WTC11 (cell line): ENCODE measurements at regions not wholly inside any gene's neighbourhood (a gene's known extent, or its start where the extent isn't known, plus 50 kb on each side); places are given as distances from the start of the nearest gene placed in this dataset.

Experiments used
- ATAC-seq: fragments of 200-7000 bp; cut with Tn5 transposase; 2 replicates; pipeline ENCODE4 v1.10.0; 2021; ENCODE audit warnings: mild to moderate bottlenecking, moderate library complexity
- CTCF ChIA-PET: fragments of 300-600 bp; sonication (Branson Sonifier 250); formaldehyde crosslinking; loops from one replicate; lab custom pipeline; 2021; ENCODE audit warnings: antibody characterized with exemption; lab: Charles Lee
- POLR2A ChIA-PET: fragments of 350-600 bp; sonication (Branson Sonifier 250); formaldehyde crosslinking; loops from one replicate; lab custom pipeline; 2021; ENCODE audit warnings: antibody characterized with exemption; lab: Charles Lee
- DNase-seq: peaks from one replicate; pipeline ENCODE4 v3.0.0; 2021; ENCODE audit warnings: low spot score
- H3K27ac Mint-ChIP-seq: 2 replicates; pipeline ENCODE4 v1.8.0; 2021; ENCODE audit warnings: mixed read lengths
- H3K27me3 Mint-ChIP-seq: 2 replicates; pipeline ENCODE4 v1.8.0; 2021; ENCODE audit warnings: low read depth, mild to moderate bottlenecking, moderate library complexity, mixed read lengths
- H3K36me3 Mint-ChIP-seq: 2 replicates; pipeline ENCODE4 v1.8.0; 2021; ENCODE audit warnings: mixed read lengths
- H3K4me1 Mint-ChIP-seq: 2 replicates; pipeline ENCODE4 v1.8.0; 2022; ENCODE audit warnings: mixed read lengths
- H3K4me3 Mint-ChIP-seq: 2 replicates; pipeline ENCODE4 v1.8.0; 2021; ENCODE audit warnings: mild to moderate bottlenecking, moderate library complexity, mixed read lengths
- H3K9me3 Mint-ChIP-seq: 2 replicates; pipeline ENCODE4 v1.8.0; 2021; ENCODE audit warnings: mixed read lengths
- ATF1 ChIP-seq: sonication (generic); formaldehyde crosslinking; IDR thresholded peaks from 2 replicates; pipeline ENCODE4 v1.8.1; 2023; ENCODE audit warnings: mild to moderate bottlenecking, moderate library complexity, missing genetic modification reagents
- CREB1 ChIP-seq: sonication (generic); formaldehyde crosslinking; IDR thresholded peaks from 2 replicates; pipeline ENCODE4 v1.8.0; 2023; ENCODE audit warnings: mild to moderate bottlenecking, missing genetic modification reagents
- ELF4 ChIP-seq: sonication (generic); formaldehyde crosslinking; IDR thresholded peaks from 2 replicates; pipeline ENCODE4 v1.8.1; 2022; ENCODE audit warnings: low read depth, mild to moderate bottlenecking, moderate library complexity, missing genetic modification reagents
- FOXJ3 ChIP-seq: sonication (generic); formaldehyde crosslinking; IDR thresholded peaks from 2 replicates; pipeline ENCODE4 v1.9.0; 2021; ENCODE audit warnings: missing genetic modification reagents, mild to moderate bottlenecking, borderline replicate concordance
- GRHL2 ChIP-seq: fragments of 250-450 bp; sonication (Bioruptor Pico); IDR thresholded peaks from 2 replicates; pipeline ENCODE4 v1.8.0; 2022; ENCODE audit warnings: mild to moderate bottlenecking, moderate library complexity; ENCODE audit not compliant: insufficient replicate concordance, severe bottlenecking
- IRF2 ChIP-seq: sonication (generic); formaldehyde crosslinking; IDR thresholded peaks from 2 replicates; pipeline ENCODE4 v1.8.0; 2022; ENCODE audit warnings: low read depth, missing genetic modification reagents, borderline replicate concordance
- NFE2L1 ChIP-seq: sonication (generic); formaldehyde crosslinking; IDR thresholded peaks from 2 replicates; pipeline ENCODE4 v1.8.1; 2023; ENCODE audit warnings: missing genetic modification reagents
- NR1H2 ChIP-seq: sonication (generic); formaldehyde crosslinking; IDR thresholded peaks from 2 replicates; pipeline ENCODE4 v1.9.0; 2021; ENCODE audit warnings: mild to moderate bottlenecking, moderate library complexity, missing genetic modification reagents
- SOX15 ChIP-seq: fragments of 250-450 bp; sonication (Bioruptor Pico); IDR thresholded peaks from 2 replicates; pipeline ENCODE4 v1.9.0; 2021; ENCODE audit warnings: mild to moderate bottlenecking
- ZNF121 ChIP-seq: sonication (generic); formaldehyde crosslinking; IDR thresholded peaks from 2 replicates; pipeline ENCODE4 v1.8.0; 2023; ENCODE audit warnings: missing genetic modification reagents
- ZNF396 ChIP-seq: fragments of 250-450 bp; sonication (Bioruptor Pico); IDR thresholded peaks from 2 replicates; pipeline ENCODE4 v1.8.0; 2021; ENCODE audit warnings: mild to moderate bottlenecking, moderate library complexity, borderline replicate concordance
- ZNF416 ChIP-seq: fragments of 250-450 bp; sonication (Bioruptor Pico); IDR thresholded peaks from 2 replicates; pipeline ENCODE4 v1.9.0; 2021; ENCODE audit warnings: mild to moderate bottlenecking, inconsistent platforms
- TF ChIP-seq, protein P1 (sequence below): sonication (generic); formaldehyde crosslinking; conservative IDR thresholded peaks from 2 replicates; pipeline ENCODE4 v1.8.1; 2023; ENCODE audit warnings: mild to moderate bottlenecking, low read depth, missing genetic modification reagents, moderate library complexity
- TF ChIP-seq, protein P2 (sequence below): fragments of 250-450 bp; sonication (Bioruptor Pico); IDR thresholded peaks from 2 replicates; pipeline ENCODE4 v1.9.0; 2021; ENCODE audit warnings: mild to moderate bottlenecking, borderline replicate concordance
- TF ChIP-seq, protein P3 (sequence below): sonication (generic); formaldehyde crosslinking; IDR thresholded peaks from 2 replicates; pipeline ENCODE4 v1.8.1; 2023; ENCODE audit warnings: mild to moderate bottlenecking, missing genetic modification reagents
- TF ChIP-seq, protein P4 (sequence below): sonication (generic); formaldehyde crosslinking; IDR thresholded peaks from 2 replicates; pipeline ENCODE4 v1.8.0; 2022; ENCODE audit warnings: missing genetic modification reagents
- TF ChIP-seq, protein P5 (sequence below): sonication (generic); formaldehyde crosslinking; IDR thresholded peaks from 2 replicates; pipeline ENCODE4 v1.8.0; 2022; ENCODE audit warnings: mild to moderate bottlenecking, missing genetic modification reagents
- TF ChIP-seq, protein P6 (sequence below): fragments of 250-450 bp; sonication (Bioruptor Pico); IDR thresholded peaks from 2 replicates; pipeline ENCODE4 v2.1.2; 2022; ENCODE audit warnings: mild to moderate bottlenecking, moderate library complexity

DNA sequence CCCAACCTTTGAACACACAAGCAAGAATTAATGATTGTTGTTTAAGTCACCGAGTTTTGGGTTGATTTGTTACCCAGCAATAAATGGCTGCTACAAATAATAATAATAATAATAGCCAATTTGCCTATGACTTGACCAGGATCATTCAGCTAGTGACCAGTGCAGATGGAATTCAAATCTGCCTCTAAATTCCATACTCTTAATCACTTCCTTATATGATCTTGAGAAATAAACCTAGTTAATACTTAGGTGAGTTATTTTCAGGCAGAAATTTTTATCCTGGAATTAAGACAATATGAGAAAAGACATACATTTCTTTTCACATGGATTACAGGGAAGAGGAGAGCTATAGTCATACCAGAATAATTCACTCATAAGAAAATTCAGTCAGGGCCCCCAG, 116.0 kb upstream of the GALNT15 start:
- peaks cover 4% of the 10 kb centered on the region; the same call in 1 of the 2 replicates for H3K27me3 Mint-ChIP-seq
- H3K4me3 Mint-ChIP-seq, result no peak overlapping the region
- H3K36me3 Mint-ChIP-seq, result no peaks in the 10 kb centered on the region
- H3K9me3 Mint-ChIP-seq, result no peaks in the 10 kb centered on the region; the same call in 1 of the 2 replicates
- TF ChIP-seq, protein P1, sequence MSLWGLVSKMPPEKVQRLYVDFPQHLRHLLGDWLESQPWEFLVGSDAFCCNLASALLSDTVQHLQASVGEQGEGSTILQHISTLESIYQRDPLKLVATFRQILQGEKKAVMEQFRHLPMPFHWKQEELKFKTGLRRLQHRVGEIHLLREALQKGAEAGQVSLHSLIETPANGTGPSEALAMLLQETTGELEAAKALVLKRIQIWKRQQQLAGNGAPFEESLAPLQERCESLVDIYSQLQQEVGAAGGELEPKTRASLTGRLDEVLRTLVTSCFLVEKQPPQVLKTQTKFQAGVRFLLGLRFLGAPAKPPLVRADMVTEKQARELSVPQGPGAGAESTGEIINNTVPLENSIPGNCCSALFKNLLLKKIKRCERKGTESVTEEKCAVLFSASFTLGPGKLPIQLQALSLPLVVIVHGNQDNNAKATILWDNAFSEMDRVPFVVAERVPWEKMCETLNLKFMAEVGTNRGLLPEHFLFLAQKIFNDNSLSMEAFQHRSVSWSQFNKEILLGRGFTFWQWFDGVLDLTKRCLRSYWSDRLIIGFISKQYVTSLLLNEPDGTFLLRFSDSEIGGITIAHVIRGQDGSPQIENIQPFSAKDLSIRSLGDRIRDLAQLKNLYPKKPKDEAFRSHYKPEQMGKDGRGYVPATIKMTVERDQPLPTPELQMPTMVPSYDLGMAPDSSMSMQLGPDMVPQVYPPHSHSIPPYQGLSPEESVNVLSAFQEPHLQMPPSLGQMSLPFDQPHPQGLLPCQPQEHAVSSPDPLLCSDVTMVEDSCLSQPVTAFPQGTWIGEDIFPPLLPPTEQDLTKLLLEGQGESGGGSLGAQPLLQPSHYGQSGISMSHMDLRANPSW, result no peak
- CTCF ChIA-PET, result interaction anchor here (1.1 kb wide), 1 partner anchor 120 kb away, joined by 3 read pairs; no protein-coding TSS in a partner anchor
- DNase-seq (no peak), ATAC-seq (no peak)
- no peak overlapping the region for H3K27ac Mint-ChIP-seq
- H3K4me1 Mint-ChIP-seq, result peaks cover 4% of the 10 kb centered on the region
- POLR2A ChIA-PET, result no interaction called here

DNA sequence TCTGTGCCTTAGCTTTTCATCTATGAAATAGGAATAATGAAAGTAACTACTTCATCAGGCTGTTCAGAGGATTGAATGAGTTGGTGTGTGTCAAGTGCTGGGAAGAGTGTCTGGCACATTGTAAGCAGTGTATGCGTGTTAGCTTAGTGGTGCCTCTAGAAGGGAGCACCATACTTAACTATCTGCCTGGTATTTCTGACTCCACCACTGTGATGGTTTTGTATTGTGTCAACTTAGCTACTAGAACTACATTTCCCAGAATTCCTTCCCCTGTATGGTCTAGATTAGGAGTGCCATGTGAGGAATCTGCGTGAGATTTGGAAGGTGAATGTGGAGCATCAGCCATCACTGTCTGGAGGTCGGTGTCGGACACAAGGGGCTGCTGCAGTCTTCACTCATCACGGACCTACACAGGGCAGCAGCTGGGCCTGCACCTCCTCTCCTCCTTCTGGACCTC, 115.4 kb upstream of the GALNT15 start:
- CTCF ChIA-PET, result interaction anchor here (0.7 kb wide), 1 partner anchor 10 kb away, joined by 3 read pairs; no protein-coding TSS in a partner anchor
- no peak for DNase-seq

DNA sequence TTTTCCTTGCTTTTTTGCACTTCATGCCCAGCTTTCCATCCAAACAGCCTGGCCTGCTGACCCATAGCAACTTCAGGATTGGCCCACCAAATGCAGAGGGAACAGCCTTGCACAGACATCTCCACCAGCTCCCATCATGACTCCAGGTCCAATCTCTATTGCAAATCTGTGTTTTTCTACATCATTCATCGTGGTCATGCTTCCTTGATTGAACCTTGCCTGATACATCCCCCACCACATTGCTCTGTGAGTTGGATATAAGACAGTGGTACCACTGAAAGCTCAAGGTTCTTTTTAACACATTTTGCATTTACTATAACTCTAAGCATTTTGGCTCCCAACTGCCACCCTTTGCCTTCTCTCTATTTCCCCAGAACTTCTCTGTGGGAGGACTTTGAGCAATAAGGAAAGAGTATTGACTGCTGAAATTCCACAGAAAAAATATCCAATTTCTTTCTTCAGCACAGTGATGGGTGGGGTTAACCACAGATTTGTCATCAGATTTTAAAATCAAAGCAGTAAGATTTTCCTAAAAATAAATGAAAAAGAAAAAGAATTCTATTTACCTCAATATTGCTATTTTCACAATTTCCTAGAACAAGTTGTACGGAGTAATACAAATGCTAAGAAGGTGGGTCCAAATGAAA, 114.6 kb upstream of the GALNT15 start:
- ATAC-seq, result no peak
- TF ChIP-seq ZNF396 (CRISPR knock-in tag) (no peak), IRF2 (CRISPR knock-in tag) (no peak), ELF4 (CRISPR knock-in tag) (no peak), ZNF416 (no peak), NR1H2 (CRISPR knock-in tag) (no peak), SOX15 (CRISPR knock-in tag) (no peak)
- TF ChIP-seq, protein P2, sequence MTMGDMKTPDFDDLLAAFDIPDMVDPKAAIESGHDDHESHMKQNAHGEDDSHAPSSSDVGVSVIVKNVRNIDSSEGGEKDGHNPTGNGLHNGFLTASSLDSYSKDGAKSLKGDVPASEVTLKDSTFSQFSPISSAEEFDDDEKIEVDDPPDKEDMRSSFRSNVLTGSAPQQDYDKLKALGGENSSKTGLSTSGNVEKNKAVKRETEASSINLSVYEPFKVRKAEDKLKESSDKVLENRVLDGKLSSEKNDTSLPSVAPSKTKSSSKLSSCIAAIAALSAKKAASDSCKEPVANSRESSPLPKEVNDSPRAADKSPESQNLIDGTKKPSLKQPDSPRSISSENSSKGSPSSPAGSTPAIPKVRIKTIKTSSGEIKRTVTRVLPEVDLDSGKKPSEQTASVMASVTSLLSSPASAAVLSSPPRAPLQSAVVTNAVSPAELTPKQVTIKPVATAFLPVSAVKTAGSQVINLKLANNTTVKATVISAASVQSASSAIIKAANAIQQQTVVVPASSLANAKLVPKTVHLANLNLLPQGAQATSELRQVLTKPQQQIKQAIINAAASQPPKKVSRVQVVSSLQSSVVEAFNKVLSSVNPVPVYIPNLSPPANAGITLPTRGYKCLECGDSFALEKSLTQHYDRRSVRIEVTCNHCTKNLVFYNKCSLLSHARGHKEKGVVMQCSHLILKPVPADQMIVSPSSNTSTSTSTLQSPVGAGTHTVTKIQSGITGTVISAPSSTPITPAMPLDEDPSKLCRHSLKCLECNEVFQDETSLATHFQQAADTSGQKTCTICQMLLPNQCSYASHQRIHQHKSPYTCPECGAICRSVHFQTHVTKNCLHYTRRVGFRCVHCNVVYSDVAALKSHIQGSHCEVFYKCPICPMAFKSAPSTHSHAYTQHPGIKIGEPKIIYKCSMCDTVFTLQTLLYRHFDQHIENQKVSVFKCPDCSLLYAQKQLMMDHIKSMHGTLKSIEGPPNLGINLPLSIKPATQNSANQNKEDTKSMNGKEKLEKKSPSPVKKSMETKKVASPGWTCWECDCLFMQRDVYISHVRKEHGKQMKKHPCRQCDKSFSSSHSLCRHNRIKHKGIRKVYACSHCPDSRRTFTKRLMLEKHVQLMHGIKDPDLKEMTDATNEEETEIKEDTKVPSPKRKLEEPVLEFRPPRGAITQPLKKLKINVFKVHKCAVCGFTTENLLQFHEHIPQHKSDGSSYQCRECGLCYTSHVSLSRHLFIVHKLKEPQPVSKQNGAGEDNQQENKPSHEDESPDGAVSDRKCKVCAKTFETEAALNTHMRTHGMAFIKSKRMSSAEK (CRISPR knock-in tag), result no peak
- TF ChIP-seq, protein P3, sequence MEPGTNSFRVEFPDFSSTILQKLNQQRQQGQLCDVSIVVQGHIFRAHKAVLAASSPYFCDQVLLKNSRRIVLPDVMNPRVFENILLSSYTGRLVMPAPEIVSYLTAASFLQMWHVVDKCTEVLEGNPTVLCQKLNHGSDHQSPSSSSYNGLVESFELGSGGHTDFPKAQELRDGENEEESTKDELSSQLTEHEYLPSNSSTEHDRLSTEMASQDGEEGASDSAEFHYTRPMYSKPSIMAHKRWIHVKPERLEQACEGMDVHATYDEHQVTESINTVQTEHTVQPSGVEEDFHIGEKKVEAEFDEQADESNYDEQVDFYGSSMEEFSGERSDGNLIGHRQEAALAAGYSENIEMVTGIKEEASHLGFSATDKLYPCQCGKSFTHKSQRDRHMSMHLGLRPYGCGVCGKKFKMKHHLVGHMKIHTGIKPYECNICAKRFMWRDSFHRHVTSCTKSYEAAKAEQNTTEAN (CRISPR knock-in tag), result no peak
- TF ChIP-seq, protein P4, sequence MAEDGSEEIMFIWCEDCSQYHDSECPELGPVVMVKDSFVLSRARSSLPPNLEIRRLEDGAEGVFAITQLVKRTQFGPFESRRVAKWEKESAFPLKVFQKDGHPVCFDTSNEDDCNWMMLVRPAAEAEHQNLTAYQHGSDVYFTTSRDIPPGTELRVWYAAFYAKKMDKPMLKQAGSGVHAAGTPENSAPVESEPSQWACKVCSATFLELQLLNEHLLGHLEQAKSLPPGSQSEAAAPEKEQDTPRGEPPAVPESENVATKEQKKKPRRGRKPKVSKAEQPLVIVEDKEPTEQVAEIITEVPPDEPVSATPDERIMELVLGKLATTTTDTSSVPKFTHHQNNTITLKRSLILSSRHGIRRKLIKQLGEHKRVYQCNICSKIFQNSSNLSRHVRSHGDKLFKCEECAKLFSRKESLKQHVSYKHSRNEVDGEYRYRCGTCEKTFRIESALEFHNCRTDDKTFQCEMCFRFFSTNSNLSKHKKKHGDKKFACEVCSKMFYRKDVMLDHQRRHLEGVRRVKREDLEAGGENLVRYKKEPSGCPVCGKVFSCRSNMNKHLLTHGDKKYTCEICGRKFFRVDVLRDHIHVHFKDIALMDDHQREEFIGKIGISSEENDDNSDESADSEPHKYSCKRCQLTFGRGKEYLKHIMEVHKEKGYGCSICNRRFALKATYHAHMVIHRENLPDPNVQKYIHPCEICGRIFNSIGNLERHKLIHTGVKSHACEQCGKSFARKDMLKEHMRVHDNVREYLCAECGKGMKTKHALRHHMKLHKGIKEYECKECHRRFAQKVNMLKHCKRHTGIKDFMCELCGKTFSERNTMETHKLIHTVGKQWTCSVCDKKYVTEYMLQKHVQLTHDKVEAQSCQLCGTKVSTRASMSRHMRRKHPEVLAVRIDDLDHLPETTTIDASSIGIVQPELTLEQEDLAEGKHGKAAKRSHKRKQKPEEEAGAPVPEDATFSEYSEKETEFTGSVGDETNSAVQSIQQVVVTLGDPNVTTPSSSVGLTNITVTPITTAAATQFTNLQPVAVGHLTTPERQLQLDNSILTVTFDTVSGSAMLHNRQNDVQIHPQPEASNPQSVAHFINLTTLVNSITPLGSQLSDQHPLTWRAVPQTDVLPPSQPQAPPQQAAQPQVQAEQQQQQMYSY (CRISPR knock-in tag), result no peak
- TF ChIP-seq, protein P5, sequence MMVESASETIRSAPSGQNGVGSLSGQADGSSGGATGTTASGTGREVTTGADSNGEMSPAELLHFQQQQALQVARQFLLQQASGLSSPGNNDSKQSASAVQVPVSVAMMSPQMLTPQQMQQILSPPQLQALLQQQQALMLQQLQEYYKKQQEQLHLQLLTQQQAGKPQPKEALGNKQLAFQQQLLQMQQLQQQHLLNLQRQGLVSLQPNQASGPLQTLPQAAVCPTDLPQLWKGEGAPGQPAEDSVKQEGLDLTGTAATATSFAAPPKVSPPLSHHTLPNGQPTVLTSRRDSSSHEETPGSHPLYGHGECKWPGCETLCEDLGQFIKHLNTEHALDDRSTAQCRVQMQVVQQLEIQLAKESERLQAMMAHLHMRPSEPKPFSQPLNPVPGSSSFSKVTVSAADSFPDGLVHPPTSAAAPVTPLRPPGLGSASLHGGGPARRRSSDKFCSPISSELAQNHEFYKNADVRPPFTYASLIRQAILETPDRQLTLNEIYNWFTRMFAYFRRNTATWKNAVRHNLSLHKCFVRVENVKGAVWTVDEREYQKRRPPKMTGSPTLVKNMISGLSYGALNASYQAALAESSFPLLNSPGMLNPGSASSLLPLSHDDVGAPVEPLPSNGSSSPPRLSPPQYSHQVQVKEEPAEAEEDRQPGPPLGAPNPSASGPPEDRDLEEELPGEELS (CRISPR knock-in tag), result no peak
- TF ChIP-seq, protein P6, sequence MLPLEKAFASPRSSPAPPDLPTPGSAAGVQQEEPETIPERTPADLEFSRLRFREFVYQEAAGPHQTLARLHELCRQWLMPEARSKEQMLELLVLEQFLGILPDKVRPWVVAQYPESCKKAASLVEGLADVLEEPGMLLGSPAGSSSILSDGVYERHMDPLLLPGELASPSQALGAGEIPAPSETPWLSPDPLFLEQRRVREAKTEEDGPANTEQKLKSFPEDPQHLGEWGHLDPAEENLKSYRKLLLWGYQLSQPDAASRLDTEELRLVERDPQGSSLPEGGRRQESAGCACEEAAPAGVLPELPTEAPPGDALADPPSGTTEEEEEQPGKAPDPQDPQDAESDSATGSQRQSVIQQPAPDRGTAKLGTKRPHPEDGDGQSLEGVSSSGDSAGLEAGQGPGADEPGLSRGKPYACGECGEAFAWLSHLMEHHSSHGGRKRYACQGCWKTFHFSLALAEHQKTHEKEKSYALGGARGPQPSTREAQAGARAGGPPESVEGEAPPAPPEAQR (CRISPR knock-in tag), result no peak

More for the DNA sequence above, 115.4 kb upstream of the GALNT15 start:
- Mint-ChIP-seq H3K36me3 (no peaks in the 10 kb centered on the region), H3K9me3 (no peaks in the 10 kb centered on the region; the same call in 1 of the 2 replicates), H3K27ac (no peak overlapping the region), H3K4me1 (peaks cover 4% of the 10 kb centered on the region), H3K4me3 (no peak overlapping the region), H3K27me3 (peaks cover 4% of the 10 kb centered on the region; the same call in 1 of the 2 replicates)
- peak; percentile 81 for ATAC-seq
- POLR2A ChIA-PET, result no interaction called here
- TF ChIP-seq ATF1 (CRISPR knock-in tag) (no peak), CREB1 (no peak), GRHL2 (no peak), ZNF121 (CRISPR knock-in tag) (no peak), FOXJ3 (CRISPR knock-in tag) (no peak), NFE2L1 (CRISPR knock-in tag) (no peak)

More for the DNA sequence above, 114.6 kb upstream of the GALNT15 start:
- POLR2A ChIA-PET, result no interaction called here
- Mint-ChIP-seq H3K27ac (no peak overlapping the region), H3K27me3 (peaks cover 4% of the 10 kb centered on the region; the same call in 1 of the 2 replicates), H3K4me3 (no peak overlapping the region), H3K9me3 (no peaks in the 10 kb centered on the region; the same call in 1 of the 2 replicates), H3K36me3 (no peaks in the 10 kb centered on the region), H3K4me1 (peaks cover 4% of the 10 kb centered on the region)
- DNase-seq, result no peak
- CTCF ChIA-PET, result interaction anchor here (0.7 to 1.7 kb wide), 2 partner anchors 11 to 118 kb away, joined by 3 to 10 read pairs; no protein-coding TSS in a partner anchor
